ENCODE measurements at regions not wholly inside any gene's neighbourhood (a gene's known extent, or its start where the extent isn't known, plus 50 kb on each side); places are given as distances from the start of the nearest gene placed in this dataset.

DNA sequence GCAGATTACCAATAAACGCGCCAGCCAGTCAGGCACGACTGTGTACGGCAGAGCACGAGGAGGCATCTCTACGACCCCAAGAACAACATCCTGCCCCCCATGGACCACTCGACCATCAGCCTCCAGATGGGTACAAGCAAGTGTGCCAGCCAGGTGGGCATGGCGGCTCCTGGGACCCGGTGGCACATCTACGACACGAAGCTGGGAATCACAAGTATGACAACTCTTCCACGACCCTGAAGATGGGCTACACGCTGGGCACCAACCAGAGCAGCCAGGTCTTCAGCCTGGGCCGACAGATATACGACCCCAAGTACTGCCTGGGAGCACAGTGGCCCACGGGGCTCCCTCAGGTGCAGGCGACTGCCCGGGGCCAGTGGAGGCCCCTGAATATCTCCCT lies 217.6 kb downstream of the POTED start:
- TF ChIP-seq, protein P1, sequence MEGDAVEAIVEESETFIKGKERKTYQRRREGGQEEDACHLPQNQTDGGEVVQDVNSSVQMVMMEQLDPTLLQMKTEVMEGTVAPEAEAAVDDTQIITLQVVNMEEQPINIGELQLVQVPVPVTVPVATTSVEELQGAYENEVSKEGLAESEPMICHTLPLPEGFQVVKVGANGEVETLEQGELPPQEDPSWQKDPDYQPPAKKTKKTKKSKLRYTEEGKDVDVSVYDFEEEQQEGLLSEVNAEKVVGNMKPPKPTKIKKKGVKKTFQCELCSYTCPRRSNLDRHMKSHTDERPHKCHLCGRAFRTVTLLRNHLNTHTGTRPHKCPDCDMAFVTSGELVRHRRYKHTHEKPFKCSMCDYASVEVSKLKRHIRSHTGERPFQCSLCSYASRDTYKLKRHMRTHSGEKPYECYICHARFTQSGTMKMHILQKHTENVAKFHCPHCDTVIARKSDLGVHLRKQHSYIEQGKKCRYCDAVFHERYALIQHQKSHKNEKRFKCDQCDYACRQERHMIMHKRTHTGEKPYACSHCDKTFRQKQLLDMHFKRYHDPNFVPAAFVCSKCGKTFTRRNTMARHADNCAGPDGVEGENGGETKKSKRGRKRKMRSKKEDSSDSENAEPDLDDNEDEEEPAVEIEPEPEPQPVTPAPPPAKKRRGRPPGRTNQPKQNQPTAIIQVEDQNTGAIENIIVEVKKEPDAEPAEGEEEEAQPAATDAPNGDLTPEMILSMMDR (conservative IDR thresholded peaks at IDR 0.05), result no peak
- no peak for TF ChIP-seq ZFX (IDR thresholded peaks at IDR 0.05)

Data from C4-2B (cell line).